GM19023 (cell line): ENCODE measurements at regions not wholly inside any gene's neighbourhood (a gene's known extent, or its start where the extent isn't known, plus 50 kb on each side); places are given as distances from the start of the nearest gene placed in this dataset.

Experiments
- ATAC-seq: cut with Tn5 transposase; IDR thresholded peaks from one replicate; pipeline ENCODE4 v1.9.1; 2021; ENCODE audit warnings: mild to moderate bottlenecking, moderate library complexity; ENCODE audit not compliant: unreplicated experiment

DNA sequence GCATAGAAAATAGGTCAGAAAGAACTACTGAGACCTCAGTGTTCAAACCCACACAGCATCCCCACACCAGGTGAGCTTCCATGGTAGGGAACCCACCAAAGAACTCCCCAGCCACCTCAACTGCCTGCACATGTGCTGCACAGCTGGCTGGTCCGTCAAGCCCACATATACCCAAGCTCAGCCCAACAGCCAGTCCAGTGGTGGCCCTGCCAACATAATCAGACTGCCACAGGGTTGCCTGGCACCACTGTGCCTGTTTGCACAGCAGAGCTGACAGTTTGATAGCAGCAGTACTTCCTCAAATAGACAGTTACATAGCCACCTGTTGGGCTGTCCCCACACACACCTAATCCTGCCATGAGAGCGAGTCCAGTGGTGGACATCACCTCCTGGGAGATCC, 283.3 kb upstream of the PRMT6 start:
- ATAC-seq, result no peak

DNA sequence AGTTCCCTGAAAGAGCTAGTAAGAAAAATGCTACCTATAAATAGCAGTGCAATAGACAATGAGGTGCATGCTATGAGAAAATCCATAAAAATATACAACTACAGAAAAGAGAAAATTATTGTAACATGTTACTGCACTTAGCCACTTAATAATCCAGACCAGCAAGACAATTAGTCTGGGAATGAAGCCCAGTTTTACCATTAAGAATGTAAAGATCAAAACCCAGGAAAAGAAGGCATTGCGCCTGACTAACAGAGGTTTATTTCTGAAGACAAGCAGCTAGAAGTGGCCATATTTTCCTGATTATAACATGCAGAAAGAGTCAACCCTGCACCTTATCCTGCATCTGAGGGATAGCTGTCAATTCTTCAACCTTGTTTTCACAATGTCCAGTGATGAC, 276.4 kb upstream of the PRMT6 start:
- ATAC-seq, result no peak

DNA sequence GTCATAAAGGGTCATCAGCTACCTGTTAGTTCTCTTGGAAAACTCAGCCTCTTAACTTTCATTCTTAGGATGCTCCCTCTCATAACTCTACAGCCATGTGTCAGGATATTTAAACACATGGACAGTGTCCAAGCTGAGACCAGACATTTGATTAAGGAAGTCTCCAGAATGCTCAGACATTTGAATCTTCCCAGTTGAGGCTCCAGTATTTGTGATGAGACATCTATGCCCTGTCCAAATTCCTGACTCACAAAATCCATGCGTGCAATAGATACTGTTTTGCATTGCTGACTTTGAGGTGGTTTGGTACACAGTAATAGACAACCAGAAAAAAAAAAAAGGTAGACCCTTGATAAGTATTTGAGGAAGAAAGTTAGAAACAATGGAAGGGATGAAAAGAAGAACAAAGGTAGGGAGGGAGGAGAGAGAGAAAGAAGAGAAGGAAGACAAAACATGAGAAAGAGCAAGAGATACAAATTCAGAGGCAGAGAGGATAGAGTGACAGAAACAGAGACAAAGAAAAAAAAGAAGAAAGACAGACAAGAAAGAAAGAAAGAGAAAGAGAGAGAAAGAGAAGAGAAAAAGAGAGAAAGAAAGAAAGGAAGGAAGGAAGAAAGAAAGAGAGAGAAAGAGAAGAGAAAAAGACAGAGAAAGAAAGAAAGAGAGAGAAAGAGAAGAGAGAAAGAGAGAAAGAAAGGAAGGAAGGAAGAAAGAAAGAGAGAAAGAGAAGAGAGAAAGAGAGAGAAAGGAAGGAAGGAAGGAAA, 275.5 kb upstream of the PRMT6 start:
- no peak for ATAC-seq

DNA sequence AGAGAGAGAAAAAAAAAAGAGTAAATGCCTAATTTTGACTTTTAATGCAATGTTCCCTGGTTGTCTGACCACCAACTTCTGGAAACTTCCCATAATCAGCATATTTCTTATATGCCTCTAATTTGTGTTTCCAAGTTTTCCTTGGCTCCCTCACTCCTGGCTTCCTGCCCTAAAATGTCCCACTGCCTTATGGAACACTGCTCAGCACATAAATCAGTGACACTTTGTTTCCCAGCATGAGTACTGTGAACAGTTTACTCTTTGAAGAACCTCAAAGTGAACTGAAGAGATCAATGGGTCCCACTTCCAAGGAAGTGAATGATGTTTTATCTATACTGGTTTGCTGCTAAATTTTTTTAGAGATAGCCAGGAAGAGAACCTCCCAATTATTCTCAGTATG, 271.3 kb upstream of the PRMT6 start:
- ATAC-seq, result no peak

DNA sequence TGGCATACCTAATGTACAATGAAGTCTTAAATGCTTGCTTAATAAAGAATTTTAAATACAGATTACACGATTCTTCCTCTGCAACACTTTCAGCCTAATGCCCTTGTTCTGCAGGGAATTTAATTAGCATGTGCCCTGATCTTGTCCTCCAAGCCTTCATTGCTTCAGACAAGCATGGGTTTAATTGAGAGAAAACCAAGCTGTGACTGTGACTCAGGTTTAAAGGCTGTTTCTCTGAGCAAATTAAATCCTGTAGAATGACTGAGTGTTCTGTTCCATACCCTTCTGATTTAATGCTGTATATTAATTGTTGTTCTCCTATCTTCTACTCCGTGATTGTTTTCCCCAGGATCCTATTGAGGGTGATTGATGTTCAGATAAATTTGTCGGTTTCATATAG, 269.0 kb upstream of the PRMT6 start:
- ATAC-seq, result no peak

DNA sequence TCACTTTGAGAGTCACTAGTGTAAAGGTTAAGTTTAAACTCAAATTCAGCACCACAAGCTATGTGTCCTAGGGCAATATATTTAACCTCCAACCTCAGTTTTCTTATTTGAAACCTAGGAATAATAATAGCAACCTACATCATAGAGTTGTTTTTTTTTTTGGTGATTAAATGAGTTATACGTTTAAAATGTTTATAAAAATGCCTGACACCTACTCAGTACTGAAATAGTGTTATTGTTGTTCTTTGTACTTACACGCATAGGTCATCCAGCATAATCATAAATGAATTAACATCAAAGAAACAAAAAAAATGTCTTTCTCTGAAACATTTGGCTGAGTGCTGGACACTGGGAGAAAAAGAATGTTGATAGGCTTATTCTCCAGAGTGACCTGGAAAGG, 266.8 kb upstream of the PRMT6 start:
- ATAC-seq, result no peak

DNA sequence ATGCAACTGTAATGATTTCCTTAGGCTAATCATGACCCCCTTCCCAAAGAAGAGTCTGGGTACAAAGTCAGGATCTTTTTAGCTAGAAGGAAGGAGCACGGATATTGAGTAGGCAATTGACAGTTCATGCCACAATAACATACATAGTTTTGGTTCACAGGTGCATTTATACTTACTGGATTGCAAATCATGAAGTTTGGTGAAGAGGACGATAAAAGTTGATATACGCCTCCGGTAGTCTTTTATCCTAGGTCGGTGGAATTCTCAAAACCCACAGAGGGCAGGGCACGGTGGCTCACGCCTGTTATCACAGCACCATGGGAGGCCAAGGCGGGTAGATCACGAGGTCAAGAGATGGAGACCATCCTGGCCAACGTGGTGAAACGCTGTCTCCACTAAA, 265.4 kb upstream of the PRMT6 start:
- ATAC-seq, result no peak

DNA sequence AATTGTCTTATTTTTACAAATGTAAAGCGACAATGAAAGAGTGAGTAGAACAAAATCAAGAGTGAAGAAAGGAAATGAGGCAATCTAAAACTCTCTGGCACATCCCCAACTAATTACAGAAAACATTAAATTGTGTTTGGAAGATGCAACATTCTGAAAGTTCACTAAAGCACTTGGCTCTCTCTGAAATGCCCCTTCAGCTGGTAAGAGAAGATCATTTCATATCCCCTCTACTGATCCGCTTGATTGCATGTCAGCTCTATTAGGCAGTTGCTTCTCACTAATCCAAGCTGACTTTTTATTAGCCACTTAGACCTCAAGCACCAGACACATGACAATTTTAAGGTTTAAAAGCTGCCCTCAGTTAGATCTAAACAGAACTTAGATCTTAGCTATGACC, 262.8 kb upstream of the PRMT6 start:
- ATAC-seq, result no peak

DNA sequence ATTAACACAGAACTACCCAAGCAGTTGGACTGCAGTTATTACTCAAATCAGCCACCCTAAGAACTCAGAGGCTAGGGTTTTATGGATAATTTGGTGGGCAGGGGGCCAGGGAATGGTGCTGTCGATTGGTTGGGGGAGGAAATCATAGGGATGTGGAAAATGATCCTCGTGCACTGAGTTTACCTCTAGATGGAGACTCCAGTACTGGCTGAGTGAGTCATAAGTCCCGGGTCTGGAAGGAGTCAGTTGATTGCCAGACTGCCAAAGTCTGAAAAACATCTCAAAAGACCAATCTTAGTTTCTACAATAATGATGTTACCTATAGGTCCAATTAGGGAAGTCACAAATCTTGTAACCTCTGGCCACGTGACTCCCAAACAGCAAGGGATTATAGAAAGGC, 257.5 kb upstream of the PRMT6 start:
- ATAC-seq, result no peak

DNA sequence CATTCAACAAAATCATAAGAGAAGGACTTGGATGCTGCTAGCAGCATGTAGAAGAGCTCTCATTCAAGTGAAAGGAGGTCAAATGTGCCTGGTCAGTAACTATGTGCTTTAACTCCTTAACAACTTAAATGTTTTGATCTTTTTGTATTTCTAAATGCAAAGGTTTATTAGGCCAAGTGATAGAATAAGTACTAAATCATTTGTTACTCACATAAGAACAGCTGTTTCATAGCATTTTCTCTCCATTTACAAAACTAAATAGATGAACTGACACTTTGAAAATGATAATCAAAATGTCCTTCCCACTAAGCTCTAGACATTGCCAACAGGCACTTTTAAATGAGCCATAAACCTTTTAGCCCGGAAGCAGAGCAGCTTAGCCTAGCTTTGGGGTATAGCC, 254.3 kb upstream of the PRMT6 start:
- no peak for ATAC-seq

DNA sequence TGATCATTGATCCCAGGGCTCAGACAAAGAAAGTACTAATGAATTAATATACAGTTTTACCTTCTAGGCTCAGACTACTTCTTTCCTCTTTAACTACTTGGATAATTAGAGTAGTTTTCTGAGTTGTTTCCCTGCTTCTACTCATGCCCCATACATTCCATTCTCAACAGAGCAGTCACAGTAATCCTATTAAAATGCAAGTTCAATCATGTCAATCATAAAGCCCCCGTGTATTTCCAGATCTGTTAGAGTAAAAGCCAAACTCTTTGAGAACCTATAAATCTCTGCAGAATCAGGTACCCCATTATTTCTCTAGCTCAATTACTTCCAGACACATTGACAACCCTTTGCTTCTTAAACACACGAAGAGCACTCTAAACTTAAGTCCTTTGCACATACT, 242.1 kb upstream of the PRMT6 start:
- ATAC-seq, result no peak

DNA sequence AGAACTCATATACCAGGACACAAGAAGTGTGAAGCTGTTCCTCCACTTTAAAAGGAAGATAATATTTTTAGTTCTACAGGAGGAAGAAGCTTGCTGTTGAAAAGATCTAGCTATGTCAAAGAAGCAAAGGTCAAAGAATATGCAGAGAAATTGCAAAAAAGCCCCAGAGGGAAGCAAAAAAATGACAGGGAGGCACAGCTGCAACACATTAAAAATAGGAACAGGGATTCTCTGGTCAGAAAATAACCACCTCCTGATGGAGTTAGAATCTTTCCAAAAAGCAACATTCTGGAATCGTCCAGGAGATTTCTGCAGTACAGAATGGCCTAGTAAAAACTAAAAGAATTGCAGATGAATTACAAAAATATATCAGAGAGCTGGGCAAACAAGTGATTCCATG, 238.9 kb upstream of the PRMT6 start:
- no peak for ATAC-seq

DNA sequence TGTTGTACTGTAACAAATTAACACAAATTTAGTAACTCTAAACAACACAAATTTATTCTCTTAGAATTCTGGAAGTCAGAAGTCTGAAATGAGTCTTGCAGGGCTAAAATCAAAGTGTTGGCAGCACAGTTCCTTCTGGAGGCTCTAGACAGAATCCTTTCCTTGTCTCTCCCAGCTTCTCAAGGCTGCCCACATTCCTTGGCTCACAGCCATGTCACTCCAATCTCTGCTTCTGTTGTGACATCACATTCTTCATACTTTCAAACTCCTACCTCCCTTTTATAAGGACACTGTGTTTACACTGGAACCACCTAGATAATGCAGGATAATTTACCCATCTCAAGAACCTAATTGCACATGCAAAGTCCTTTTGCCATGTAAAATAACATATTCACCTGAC, 225.0 kb upstream of the PRMT6 start:
- ATAC-seq, result no peak

DNA sequence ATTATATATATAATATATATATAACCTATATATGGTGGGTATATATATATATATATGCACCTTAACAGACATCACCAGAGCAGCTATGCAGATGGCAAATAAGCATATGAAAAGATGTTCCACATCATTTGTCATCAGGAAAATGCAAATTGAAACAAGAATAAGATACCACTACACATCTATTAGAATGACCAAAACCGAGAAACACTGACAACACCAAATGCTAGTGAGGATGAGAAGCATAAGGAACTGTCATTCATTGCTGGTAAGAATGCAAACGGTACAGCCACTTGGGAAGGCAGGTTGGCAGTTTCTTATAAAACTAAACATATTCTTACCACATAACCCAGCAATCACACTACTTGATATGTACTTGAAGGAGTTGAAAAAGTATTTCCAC, 219.8 kb upstream of the PRMT6 start:
- ATAC-seq, result peak; percentile 81

DNA sequence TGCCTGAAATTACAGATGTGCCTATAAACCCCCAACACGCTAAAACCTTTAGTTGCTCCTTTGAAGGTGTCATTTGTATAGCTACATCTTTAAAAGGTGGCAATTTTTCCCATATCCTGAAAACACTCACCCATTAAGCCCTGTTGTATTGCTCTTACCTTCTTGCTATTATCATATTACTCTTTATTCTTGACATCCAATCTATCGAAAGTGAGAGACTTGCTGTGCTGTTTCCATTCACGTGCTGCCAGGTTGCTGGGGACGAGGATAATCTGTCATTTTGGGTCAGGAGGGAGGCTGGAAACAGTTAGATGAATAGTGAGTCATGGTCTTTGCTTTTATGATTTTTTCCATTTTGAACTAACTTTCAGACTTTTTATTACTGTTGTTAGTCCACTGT, 213.0 kb upstream of the PRMT6 start:
- no peak for ATAC-seq

DNA sequence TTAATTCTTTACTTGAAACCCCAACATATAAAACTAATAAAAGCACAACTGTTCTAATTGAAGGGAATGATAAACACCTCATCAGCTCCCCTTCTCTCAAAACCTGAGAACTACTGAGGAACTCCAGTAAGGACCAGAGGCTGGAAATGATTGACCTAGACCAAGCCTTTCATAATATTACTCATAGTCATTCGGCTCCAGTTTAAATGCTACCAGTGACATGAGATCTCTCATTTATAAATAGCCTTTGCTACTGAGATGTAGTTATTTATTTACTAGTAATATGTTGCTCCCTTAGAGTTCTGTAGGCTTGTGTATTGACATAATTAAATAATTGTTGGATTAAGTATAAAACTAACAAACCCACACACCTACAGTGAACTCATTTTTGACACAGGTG, 209.8 kb upstream of the PRMT6 start:
- ATAC-seq, result peak; percentile 89

DNA sequence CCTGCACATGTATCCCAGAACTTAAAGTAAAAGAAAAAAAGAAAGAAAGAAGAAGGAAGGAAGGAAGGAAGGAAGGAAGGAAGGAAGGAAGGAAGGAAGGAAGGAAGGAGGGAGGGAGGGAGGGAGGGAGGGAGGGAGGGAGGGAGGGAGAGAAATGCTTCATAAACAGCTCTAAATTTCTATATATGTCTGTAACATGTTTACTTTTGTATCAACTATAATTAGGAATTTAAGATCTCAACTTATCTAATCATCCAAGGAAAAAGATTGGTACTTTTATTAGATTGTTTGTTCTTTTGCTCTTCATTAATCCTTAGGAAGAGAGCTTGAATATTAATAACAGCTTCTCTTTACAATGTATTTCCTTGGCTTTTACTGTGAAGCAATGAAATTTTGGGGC, 195.4 kb upstream of the PRMT6 start:
- ATAC-seq, result no peak

DNA sequence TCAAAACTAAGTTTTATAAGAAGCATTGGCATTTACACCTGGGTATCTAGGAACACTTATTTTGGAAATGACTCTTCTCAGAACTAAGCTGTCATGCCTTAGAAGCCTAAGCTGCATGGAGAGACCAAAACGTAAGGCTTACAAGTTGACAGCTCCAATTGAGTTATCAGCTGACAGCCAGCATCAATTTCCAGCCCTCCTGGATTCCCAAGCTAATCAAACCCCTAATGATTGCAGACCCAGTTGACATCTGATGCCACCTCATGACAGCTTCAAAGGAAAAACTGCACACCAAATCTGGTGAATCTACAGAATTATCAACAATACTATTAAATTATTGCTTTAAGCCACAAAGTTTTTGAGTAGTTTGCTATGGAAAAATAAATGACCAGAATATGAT, 187.6 kb upstream of the PRMT6 start:
- ATAC-seq, result no peak

DNA sequence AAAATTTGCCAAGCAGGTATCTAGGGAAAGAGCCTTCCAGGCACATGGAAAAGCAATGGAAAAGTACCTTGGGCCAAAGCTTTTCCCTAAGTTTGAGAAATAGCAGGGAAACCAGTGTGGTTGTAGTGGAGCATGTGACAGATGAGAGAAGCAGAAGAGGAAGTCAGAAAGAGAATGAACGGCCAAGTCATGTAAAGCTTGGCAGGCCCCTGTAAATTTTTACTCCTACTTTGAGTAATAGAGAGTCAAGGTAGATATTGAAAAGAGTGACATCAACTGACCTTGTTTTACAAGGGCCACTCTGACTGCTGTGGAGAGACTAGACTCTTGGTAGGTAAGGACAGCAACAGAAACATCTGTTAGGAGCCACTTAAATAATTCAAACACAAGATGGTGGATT, 180.9 kb upstream of the PRMT6 start:
- ATAC-seq, result no peak

DNA sequence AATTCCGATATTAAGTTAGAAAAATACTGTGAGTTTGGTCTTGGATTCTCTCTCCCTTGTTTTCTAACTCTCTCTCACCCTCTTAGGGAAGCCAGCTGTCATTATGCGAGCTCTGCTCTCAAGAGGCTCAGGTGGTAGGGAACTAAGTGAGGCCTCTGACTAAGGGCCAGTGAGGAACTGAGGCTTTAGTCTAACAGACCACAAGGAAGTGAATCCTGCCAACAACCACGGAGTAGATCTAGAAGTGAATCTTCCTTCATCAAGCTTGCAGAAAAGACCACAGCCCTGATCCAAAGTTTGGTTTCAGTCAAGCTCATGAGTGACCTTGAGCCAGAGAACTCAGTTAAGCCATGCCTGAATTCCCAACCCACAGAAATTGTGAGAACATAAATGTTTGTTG, 180.1 kb upstream of the PRMT6 start:
- ATAC-seq, result peak; percentile 43

DNA sequence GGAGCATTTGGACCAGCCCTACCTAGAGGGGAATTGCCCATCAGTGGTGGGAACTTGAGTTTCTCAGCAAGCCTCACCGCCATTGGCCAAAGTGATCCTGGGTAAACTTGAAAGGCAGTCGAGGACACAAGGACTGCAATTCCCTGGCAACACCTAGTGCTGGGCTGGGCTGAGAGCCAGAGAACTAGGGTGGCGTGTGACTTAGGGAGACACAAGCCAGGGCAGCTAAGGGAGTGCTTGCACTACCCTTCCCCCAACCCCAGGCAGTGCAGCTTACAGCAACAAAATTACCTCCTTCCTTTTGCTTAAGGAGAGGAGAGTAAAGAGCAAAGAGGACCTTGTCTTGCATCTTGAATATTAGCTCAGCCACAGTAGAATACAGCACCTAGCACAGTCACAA, 176.9 kb upstream of the PRMT6 start:
- no peak for ATAC-seq

DNA sequence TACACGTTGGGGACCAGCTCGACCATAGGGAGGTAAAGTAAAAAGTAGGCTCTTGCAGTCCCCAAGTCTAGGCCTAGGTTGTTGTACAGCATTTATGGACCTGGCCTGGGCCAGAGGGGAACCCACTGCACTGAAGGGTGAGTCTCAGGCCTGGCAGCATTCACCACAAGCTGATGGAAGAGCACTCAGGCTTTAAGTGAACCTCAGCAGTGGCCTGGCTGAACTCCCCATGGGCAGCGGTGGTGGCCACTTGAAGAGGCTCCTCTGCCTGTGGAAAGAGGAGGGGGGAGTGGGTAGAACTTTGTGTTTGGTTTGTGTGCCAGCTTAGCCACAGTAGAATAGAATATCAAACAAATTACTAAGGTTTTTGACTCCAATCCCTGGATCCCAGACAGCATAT, 176.2 kb upstream of the PRMT6 start:
- no peak for ATAC-seq

DNA sequence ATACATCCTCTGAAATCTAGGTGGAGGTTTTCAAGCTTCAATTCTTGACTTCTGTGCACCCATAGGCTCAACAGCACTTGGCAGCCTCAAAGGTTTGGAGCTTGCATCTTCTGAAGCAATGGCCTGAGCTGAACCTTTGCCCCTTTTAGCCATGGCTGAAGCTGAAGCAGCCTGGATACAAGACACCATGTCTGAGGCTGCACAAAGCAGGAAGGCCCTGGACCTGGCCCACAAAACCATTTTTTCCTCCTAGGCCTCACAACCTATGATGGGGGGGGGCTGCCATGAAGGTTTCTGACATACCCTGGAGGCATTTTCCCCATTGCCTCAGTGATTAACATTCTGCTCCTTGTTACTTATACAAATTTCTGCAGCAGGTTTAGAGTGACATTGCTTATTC, 173.3 kb upstream of the PRMT6 start:
- ATAC-seq, result no peak
